HCT116 (cell line): ENCODE measurements at regions not wholly inside any gene's neighbourhood (a gene's known extent, or its start where the extent isn't known, plus 50 kb on each side); places are given as distances from the start of the nearest gene placed in this dataset.

Experiments
- ATAC-seq: fragments of 200-7000 bp; cut with Tn5 transposase; 2 replicates; pipeline ENCODE4 v1.9.1; 2020; ENCODE audit warnings: mild to moderate bottlenecking, moderate library complexity
- BruUV-seq: library from RNA; stranded (reverse); fragments of 400-500 nt; replicated peaks from 2 replicates; lab custom pipeline; 2021; lab: Mats Ljungman, UMichigan
- CTCF ChIA-PET: fragments of 300-600 bp; sonication (Branson Sonifier 250); formaldehyde crosslinking; loops from one replicate; lab custom pipeline; 2021; ENCODE audit warnings: antibody characterized with exemption; lab: Charles Lee
- POLR2A ChIA-PET: fragments of 300-600, 350-600 bp; sonication (Branson Sonifier 250); formaldehyde crosslinking; loops from one replicate; lab custom pipeline; 2021; ENCODE audit warnings: antibody characterized with exemption; lab: Charles Lee
- RAD21 ChIA-PET, 2 experiments: fragments of 300-600 bp; sonication (Branson Sonifier 250); formaldehyde crosslinking; loops; one replicate each; lab custom pipeline; 2023; ENCODE audit warnings: low total read pairs in 2 of 2; ENCODE audit not compliant: uncharacterized antibody in 2 of 2, unreplicated experiment in 2 of 2, low non-redundant PET in 1 of 2; lab: Charles Lee
- DNase-seq: peaks from one replicate; pipeline ENCODE4 v3.0.0-alpha.2; 2010; ENCODE audit warnings: low read depth, low spot score
- H2AFZ ChIP-seq: fragments of 200-600 bp; shearing (Covaris generic), sonication (generic); 2 replicates; pipeline ENCODE4 v1.6.1; 2017; ENCODE audit warnings: low read depth, mixed run types, mixed read lengths, antibody characterized with exemption, low read length; ENCODE audit not compliant: poor library complexity, severe bottlenecking
- H3K27ac ChIP-seq: 2 replicates; pipeline ENCODE4 v1.5.1; 2012; ENCODE audit warnings: low read depth, low read length
- H3K27me3 ChIP-seq: fragments of 200-600 bp; sonication (generic); 2 replicates; pipeline ENCODE4 v1.6.1; 2016; ENCODE audit warnings: mixed run types, low read length, mixed read lengths; ENCODE audit not compliant: insufficient read depth
- H3K36me3 ChIP-seq, 2 experiments: fragments of 200-500 bp in 1 of 2; fragments of 200-600 bp in 1 of 2; sonication (Bioruptor generic) in 1 of 2; sonication (generic) in 1 of 2; 2 replicates each; pipeline versions ENCODE4 v1.5.1 to v1.6.1; 2014 to 2016; ENCODE audit warnings: low read length in 2 of 2, inconsistent platforms in 1 of 2, mixed read lengths in 1 of 2, mixed run types in 1 of 2; ENCODE audit not compliant: insufficient read depth in 2 of 2, control insufficient read depth in 1 of 2
- H3K4me1 ChIP-seq, 2 experiments: fragments of 200-600 bp in 1 of 2; sonication (generic) in 1 of 2; 2 replicates each; pipeline versions ENCODE4 v1.5.1 to v1.6.1; 2012 to 2017; ENCODE audit warnings: low read length in 2 of 2, inconsistent platforms in 1 of 2, mild to moderate bottlenecking in 1 of 2, mixed read lengths in 1 of 2, mixed run types in 1 of 2, moderate library complexity in 1 of 2; ENCODE audit not compliant: insufficient read depth in 2 of 2, control insufficient read depth in 1 of 2
- H3K4me2 ChIP-seq: fragments of 200-600 bp; sonication (generic); 2 replicates; pipeline ENCODE4 v1.6.1; 2017; ENCODE audit warnings: mixed run types, low read length, mixed read lengths
- H3K4me3 ChIP-seq, 2 experiments: fragments of 200-600 bp in 1 of 2; sonication (generic) in 1 of 2; replicated peaks in 1 of 2; 2 replicates each; pipeline ENCODE4 v1.5.1; 2011 to 2016; ENCODE audit warnings: low read length in 2 of 2, control low read depth in 1 of 2, low read depth in 1 of 2, mild to moderate bottlenecking in 1 of 2, mixed read lengths in 1 of 2, mixed run types in 1 of 2
- H3K79me2 ChIP-seq: fragments of 200-600 bp; sonication (generic); 2 replicates; pipeline ENCODE4 v1.6.1; 2017; ENCODE audit warnings: mild to moderate bottlenecking, mixed run types, low read length, moderate library complexity, mixed read lengths; ENCODE audit not compliant: insufficient read depth
- H3K9ac ChIP-seq: fragments of 200-600 bp; sonication (generic); 2 replicates; pipeline ENCODE4 v1.6.1; 2016; ENCODE audit warnings: low read length, mixed read lengths
- H3K9me2 ChIP-seq: fragments of 200-600 bp; sonication (generic), shearing (Covaris generic); 2 replicates; pipeline ENCODE4 v1.6.1; 2017; ENCODE audit warnings: mixed run types, mild to moderate bottlenecking, moderate library complexity; ENCODE audit not compliant: insufficient read depth
- H3K9me3 ChIP-seq, 2 experiments: fragments of 200-500 bp in 1 of 2; fragments of 200-600 bp in 1 of 2; sonication (Bioruptor generic) in 1 of 2; sonication (generic) in 1 of 2; 2 replicates each; pipeline ENCODE4 v1.6.1; 2014 to 2017; ENCODE audit warnings: low read length in 2 of 2, mixed read lengths in 2 of 2, inconsistent platforms in 1 of 2, low read depth in 1 of 2, mild to moderate bottlenecking in 1 of 2, mixed run types in 1 of 2, moderate library complexity in 1 of 2; ENCODE audit not compliant: control insufficient read depth in 1 of 2, insufficient read depth in 1 of 2
- H4K20me1 ChIP-seq: fragments of 200-600 bp; sonication (generic), shearing (Covaris generic); 2 replicates; pipeline ENCODE4 v1.6.1; 2017; ENCODE audit warnings: mixed run types, mild to moderate bottlenecking, moderate library complexity; ENCODE audit not compliant: insufficient read depth
- CBX3 ChIP-seq: IDR thresholded peaks from 2 replicates; pipeline ENCODE4 v1.6.1; 2012; ENCODE audit warnings: low read depth
- CEBPB ChIP-seq: IDR thresholded peaks from 2 replicates; pipeline ENCODE4 v1.6.1; 2012; ENCODE audit warnings: low read depth
- EGR1 ChIP-seq: IDR thresholded peaks from 2 replicates; pipeline ENCODE4 v1.6.1; 2012; ENCODE audit warnings: low read depth
- EZH2 ChIP-seq: fragments of 200-600 bp; sonication (generic); IDR thresholded peaks from 2 replicates; pipeline ENCODE4 v1.6.1; 2017; ENCODE audit warnings: antibody characterized with exemption, mixed run types
- EZH2phosphoT487 ChIP-seq: fragments of 200-600 bp; IDR thresholded peaks from 2 replicates; pipeline ENCODE4 v1.6.1; 2018; ENCODE audit warnings: antibody characterized with exemption, borderline replicate concordance
- FOSL1 ChIP-seq: IDR thresholded peaks from 2 replicates; pipeline ENCODE4 v1.6.1; 2012; ENCODE audit warnings: low read depth
- JUND ChIP-seq: IDR thresholded peaks from 2 replicates; pipeline ENCODE4 v1.6.1; 2012
- POLR2A ChIP-seq: IDR thresholded peaks from 2 replicates; pipeline ENCODE4 v1.7.0; 2011; ENCODE audit warnings: borderline replicate concordance; ENCODE audit not compliant: insufficient read depth, insufficient read length; ENCODE audit errors: extremely low read depth
- POLR2AphosphoS5 ChIP-seq: IDR thresholded peaks from 2 replicates; pipeline ENCODE4 v1.6.1; 2011; ENCODE audit warnings: mild to moderate bottlenecking, low read depth, low read length, moderate library complexity
- RAD21 ChIP-seq: IDR thresholded peaks from 2 replicates; pipeline ENCODE4 v1.6.1; 2012; ENCODE audit warnings: low read depth, mild to moderate bottlenecking
- SIN3A ChIP-seq: IDR thresholded peaks from 2 replicates; pipeline ENCODE4 v1.6.1; 2012; ENCODE audit warnings: low read depth
- SP1 ChIP-seq: IDR thresholded peaks from 2 replicates; pipeline ENCODE4 v1.6.1; 2012; ENCODE audit warnings: low read depth
- SRF ChIP-seq: IDR thresholded peaks from 2 replicates; pipeline ENCODE4 v1.6.1; 2012; ENCODE audit warnings: low read depth
- TCF7L2 ChIP-seq: IDR thresholded peaks from 2 replicates; pipeline ENCODE4 v1.7.0; 2011; ENCODE audit warnings: borderline replicate concordance, inconsistent platforms; ENCODE audit not compliant: insufficient read depth, insufficient read length; ENCODE audit errors: extremely low read depth
- YY1 ChIP-seq: IDR thresholded peaks from 2 replicates; pipeline ENCODE4 v1.6.1; 2011; ENCODE audit warnings: low read length, low read depth, moderate library complexity, mild to moderate bottlenecking; ENCODE audit not compliant: insufficient replicate concordance; ENCODE audit errors: extremely low read depth
- intact Hi-C: fragments of 100-400 bp; cut with micrococcal nuclease; formaldehyde crosslinking; loops from 2 replicates; pipeline ENCODE4 v1.10.0; 2022
- TF ChIP-seq, protein P1 (sequence below): IDR thresholded peaks from 2 replicates; pipeline ENCODE4 v1.6.1; 2011; ENCODE audit warnings: mild to moderate bottlenecking, low read length, moderate library complexity; ENCODE audit not compliant: insufficient replicate concordance; ENCODE audit errors: extremely low read depth
- TF ChIP-seq, protein P2 (sequence below), 3 experiments: fragments of 200-600 bp in 1 of 3; sonication (generic) in 1 of 3; IDR thresholded peaks in 2 of 3; conservative IDR thresholded peaks in 1 of 3; 2 replicates each; pipeline ENCODE4 v1.5.1; 2012 to 2017; ENCODE audit warnings: low read depth in 2 of 3, low read length in 2 of 3, antibody characterized with exemption in 1 of 3, borderline replicate concordance in 1 of 3, control low read depth in 1 of 3, mild to moderate bottlenecking in 1 of 3, mixed read lengths in 1 of 3, mixed run types in 1 of 3, moderate library complexity in 1 of 3; ENCODE audit not compliant: insufficient read depth in 1 of 3
- TF ChIP-seq, protein P3 (sequence below): IDR thresholded peaks from 2 replicates; pipeline ENCODE4 v1.6.1; 2012
- TF ChIP-seq, protein P4 (sequence below): IDR thresholded peaks from 2 replicates; pipeline ENCODE4 v1.6.1; 2012; ENCODE audit warnings: low read depth

DNA sequence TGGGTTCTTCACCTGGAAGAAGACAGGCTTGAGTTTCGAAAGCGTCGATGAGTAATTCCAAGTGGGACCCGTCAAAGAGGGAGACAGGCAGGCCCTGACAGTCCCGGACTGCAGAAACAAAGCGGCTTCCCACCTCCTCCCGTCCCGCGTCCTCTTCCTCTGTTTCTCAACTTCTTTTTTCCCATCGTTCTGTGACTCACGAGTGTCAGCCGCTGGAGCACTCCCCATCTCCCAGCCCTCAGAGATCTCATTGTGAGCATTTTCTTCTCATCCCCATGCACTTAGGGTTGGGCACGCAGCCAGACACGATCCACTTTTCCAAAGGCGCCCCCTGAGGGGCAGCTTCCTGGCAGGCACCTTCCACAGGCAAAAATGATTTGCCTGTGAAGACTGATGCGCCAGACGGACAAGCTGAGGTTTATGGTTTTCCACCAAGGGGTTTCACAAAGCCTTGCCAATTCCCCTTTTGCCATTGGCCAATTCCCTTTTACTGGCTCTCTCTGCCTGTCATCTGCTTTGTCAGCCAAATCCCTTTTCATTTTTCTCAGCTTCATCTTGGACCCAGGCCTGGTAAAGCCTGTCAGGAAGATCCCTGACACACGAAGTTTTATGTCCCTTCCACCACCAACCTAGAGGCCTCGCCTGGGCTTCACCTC, 86.5 kb upstream of the ANKRD55 start:
- Histone ChIP-seq H3K4me1 (peaks cover 0 to 5% of the 10 kb centered on the region in 2 experiments; a peak in 2 of 4 replicates), H3K27me3 (no peaks in the 10 kb centered on the region), H2AFZ (no peak overlapping the region)
- BruUV-seq, result no TSS peak
- no peak for ATAC-seq
- TF ChIP-seq EGR1, result no peak
- TF ChIP-seq, protein P1, sequence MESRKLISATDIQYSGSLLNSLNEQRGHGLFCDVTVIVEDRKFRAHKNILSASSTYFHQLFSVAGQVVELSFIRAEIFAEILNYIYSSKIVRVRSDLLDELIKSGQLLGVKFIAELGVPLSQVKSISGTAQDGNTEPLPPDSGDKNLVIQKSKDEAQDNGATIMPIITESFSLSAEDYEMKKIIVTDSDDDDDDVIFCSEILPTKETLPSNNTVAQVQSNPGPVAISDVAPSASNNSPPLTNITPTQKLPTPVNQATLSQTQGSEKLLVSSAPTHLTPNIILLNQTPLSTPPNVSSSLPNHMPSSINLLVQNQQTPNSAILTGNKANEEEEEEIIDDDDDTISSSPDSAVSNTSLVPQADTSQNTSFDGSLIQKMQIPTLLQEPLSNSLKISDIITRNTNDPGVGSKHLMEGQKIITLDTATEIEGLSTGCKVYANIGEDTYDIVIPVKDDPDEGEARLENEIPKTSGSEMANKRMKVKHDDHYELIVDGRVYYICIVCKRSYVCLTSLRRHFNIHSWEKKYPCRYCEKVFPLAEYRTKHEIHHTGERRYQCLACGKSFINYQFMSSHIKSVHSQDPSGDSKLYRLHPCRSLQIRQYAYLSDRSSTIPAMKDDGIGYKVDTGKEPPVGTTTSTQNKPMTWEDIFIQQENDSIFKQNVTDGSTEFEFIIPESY, result no peak
- TF ChIP-seq CBX3, result no peak
- TF ChIP-seq RAD21, result no peak
- TF ChIP-seq CEBPB, result no peak
- TF ChIP-seq TCF7L2, result no peak
- TF ChIP-seq EZH2, result no peak
- no peak for TF ChIP-seq FOSL1
- no peak for TF ChIP-seq EZH2phosphoT487
- TF ChIP-seq POLR2A, result no peak
- TF ChIP-seq, protein P2, sequence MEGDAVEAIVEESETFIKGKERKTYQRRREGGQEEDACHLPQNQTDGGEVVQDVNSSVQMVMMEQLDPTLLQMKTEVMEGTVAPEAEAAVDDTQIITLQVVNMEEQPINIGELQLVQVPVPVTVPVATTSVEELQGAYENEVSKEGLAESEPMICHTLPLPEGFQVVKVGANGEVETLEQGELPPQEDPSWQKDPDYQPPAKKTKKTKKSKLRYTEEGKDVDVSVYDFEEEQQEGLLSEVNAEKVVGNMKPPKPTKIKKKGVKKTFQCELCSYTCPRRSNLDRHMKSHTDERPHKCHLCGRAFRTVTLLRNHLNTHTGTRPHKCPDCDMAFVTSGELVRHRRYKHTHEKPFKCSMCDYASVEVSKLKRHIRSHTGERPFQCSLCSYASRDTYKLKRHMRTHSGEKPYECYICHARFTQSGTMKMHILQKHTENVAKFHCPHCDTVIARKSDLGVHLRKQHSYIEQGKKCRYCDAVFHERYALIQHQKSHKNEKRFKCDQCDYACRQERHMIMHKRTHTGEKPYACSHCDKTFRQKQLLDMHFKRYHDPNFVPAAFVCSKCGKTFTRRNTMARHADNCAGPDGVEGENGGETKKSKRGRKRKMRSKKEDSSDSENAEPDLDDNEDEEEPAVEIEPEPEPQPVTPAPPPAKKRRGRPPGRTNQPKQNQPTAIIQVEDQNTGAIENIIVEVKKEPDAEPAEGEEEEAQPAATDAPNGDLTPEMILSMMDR (IDR thresholded peaks at IDR 0.05 in 2 of 3, conservative IDR thresholded peaks at IDR 0.05 in 1 of 3; ENCODE audit: borderline replicate concordance in 1 of 3, insufficient read depth in 1 of 3, low read depth in 2 of 3, low read length in 2 of 3), result no peak
- TF ChIP-seq, protein P3, sequence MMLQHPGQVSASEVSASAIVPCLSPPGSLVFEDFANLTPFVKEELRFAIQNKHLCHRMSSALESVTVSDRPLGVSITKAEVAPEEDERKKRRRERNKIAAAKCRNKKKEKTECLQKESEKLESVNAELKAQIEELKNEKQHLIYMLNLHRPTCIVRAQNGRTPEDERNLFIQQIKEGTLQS, result no peak
- TF ChIP-seq SP1, result no peak
- no peak for TF ChIP-seq YY1
- no peak for TF ChIP-seq SRF
- TF ChIP-seq, protein P4, sequence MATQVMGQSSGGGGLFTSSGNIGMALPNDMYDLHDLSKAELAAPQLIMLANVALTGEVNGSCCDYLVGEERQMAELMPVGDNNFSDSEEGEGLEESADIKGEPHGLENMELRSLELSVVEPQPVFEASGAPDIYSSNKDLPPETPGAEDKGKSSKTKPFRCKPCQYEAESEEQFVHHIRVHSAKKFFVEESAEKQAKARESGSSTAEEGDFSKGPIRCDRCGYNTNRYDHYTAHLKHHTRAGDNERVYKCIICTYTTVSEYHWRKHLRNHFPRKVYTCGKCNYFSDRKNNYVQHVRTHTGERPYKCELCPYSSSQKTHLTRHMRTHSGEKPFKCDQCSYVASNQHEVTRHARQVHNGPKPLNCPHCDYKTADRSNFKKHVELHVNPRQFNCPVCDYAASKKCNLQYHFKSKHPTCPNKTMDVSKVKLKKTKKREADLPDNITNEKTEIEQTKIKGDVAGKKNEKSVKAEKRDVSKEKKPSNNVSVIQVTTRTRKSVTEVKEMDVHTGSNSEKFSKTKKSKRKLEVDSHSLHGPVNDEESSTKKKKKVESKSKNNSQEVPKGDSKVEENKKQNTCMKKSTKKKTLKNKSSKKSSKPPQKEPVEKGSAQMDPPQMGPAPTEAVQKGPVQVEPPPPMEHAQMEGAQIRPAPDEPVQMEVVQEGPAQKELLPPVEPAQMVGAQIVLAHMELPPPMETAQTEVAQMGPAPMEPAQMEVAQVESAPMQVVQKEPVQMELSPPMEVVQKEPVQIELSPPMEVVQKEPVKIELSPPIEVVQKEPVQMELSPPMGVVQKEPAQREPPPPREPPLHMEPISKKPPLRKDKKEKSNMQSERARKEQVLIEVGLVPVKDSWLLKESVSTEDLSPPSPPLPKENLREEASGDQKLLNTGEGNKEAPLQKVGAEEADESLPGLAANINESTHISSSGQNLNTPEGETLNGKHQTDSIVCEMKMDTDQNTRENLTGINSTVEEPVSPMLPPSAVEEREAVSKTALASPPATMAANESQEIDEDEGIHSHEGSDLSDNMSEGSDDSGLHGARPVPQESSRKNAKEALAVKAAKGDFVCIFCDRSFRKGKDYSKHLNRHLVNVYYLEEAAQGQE, result no peak
- TF ChIP-seq JUND, result no peak
- TF ChIP-seq POLR2AphosphoS5, result no peak
- no peak for TF ChIP-seq SIN3A
- TF ChIP-seq, all 23 proteins: peak for 0
- no peak overlapping the region for H3K9ac ChIP-seq
- H3K79me2 ChIP-seq, result no peaks in the 10 kb centered on the region
- DNase-seq, result no peak
- H3K9me2 ChIP-seq, result no peaks in the 10 kb centered on the region
- no peak overlapping the region for H3K4me2 ChIP-seq
- H4K20me1 ChIP-seq, result no peaks in the 10 kb centered on the region
- ChIA-PET RAD21 (no interaction called here), CTCF (no interaction called here), POLR2A (no interaction called here)
- intact Hi-C loops, result no loop called here
- H3K9me3 ChIP-seq, result no peaks in the 10 kb centered on the region
- H3K4me3 ChIP-seq, result no peak overlapping the region
- H3K27ac ChIP-seq, result no peak overlapping the region
- H3K36me3 ChIP-seq, result no peaks in the 10 kb centered on the region
